Erythroblast (primary cell): ENCODE measurements at regions not wholly inside any gene's neighbourhood (a gene's known extent, or its start where the extent isn't known, plus 50 kb on each side); places are given as distances from the start of the nearest gene placed in this dataset.

Experiments
- GATA1 ChIP-seq: IDR thresholded peaks from 2 replicates; pipeline ENCODE4 v1.6.1; 2011; ENCODE audit warnings: low read depth, mild to moderate bottlenecking, control low read depth, low read length, moderate library complexity
- POLR2A ChIP-seq: IDR thresholded peaks from 2 replicates; pipeline ENCODE4 v1.6.1; 2011; ENCODE audit warnings: mild to moderate bottlenecking, low read length

GRCh38 chr3:187830181-187830580 lies 84.9 kb upstream of the BCL6 start:
- no peak for TF ChIP-seq POLR2A
- TF ChIP-seq GATA1 = no peak
